WTC11 (cell line): ENCODE measurements at regions not wholly inside any gene's neighbourhood (a gene's known extent, or its start where the extent isn't known, plus 50 kb on each side); places are given as distances from the start of the nearest gene placed in this dataset.
A peak's percentile ranks its signal among the peaks of the same experiment; 100 is the strongest.

Experiments used
- ATAC-seq: fragments of 200-7000 bp; cut with Tn5 transposase; 2 replicates; pipeline ENCODE4 v1.10.0; 2021; ENCODE audit warnings: mild to moderate bottlenecking, moderate library complexity
- CTCF ChIA-PET: fragments of 300-600 bp; sonication (Branson Sonifier 250); formaldehyde crosslinking; loops from one replicate; lab custom pipeline; 2021; ENCODE audit warnings: antibody characterized with exemption; lab: Charles Lee
- POLR2A ChIA-PET: fragments of 350-600 bp; sonication (Branson Sonifier 250); formaldehyde crosslinking; loops from one replicate; lab custom pipeline; 2021; ENCODE audit warnings: antibody characterized with exemption; lab: Charles Lee
- DNase-seq: peaks from one replicate; pipeline ENCODE4 v3.0.0; 2021; ENCODE audit warnings: low spot score
- H3K27ac Mint-ChIP-seq: 2 replicates; pipeline ENCODE4 v1.8.0; 2021; ENCODE audit warnings: mixed read lengths
- H3K27me3 Mint-ChIP-seq: 2 replicates; pipeline ENCODE4 v1.8.0; 2021; ENCODE audit warnings: low read depth, mild to moderate bottlenecking, moderate library complexity, mixed read lengths
- H3K36me3 Mint-ChIP-seq: 2 replicates; pipeline ENCODE4 v1.8.0; 2021; ENCODE audit warnings: mixed read lengths
- H3K4me1 Mint-ChIP-seq: 2 replicates; pipeline ENCODE4 v1.8.0; 2022; ENCODE audit warnings: mixed read lengths
- H3K4me3 Mint-ChIP-seq: 2 replicates; pipeline ENCODE4 v1.8.0; 2021; ENCODE audit warnings: mild to moderate bottlenecking, moderate library complexity, mixed read lengths
- H3K9me3 Mint-ChIP-seq: 2 replicates; pipeline ENCODE4 v1.8.0; 2021; ENCODE audit warnings: mixed read lengths
- ATF2 ChIP-seq: sonication (generic); formaldehyde crosslinking; IDR thresholded peaks from 2 replicates; pipeline ENCODE4 v1.8.1; 2022; ENCODE audit warnings: low read depth, missing genetic modification reagents, borderline replicate concordance
- ATF6 ChIP-seq: sonication (generic); formaldehyde crosslinking; IDR thresholded peaks from 2 replicates; pipeline ENCODE4 v1.8.1; 2023; ENCODE audit warnings: mild to moderate bottlenecking, missing genetic modification reagents
- CTCF ChIP-seq: fragments of 200-600 bp; IDR thresholded peaks from 2 replicates; pipeline ENCODE4 v1.8.0; 2022; ENCODE audit warnings: antibody characterized with exemption
- FOXP4 ChIP-seq: sonication (generic); formaldehyde crosslinking; IDR thresholded peaks from 2 replicates; pipeline ENCODE4 v1.8.0; 2022; ENCODE audit warnings: mild to moderate bottlenecking, missing genetic modification reagents
- GABPB1 ChIP-seq: sonication (generic); formaldehyde crosslinking; IDR thresholded peaks from 2 replicates; pipeline ENCODE4 v1.8.1; 2023; ENCODE audit warnings: mild to moderate bottlenecking, missing genetic modification reagents
- HMGA2 ChIP-seq: fragments of 250-450 bp; sonication (Bioruptor Pico); IDR thresholded peaks from 2 replicates; pipeline ENCODE4 v1.4.0; 2021; ENCODE audit warnings: mild to moderate bottlenecking, moderate library complexity
- JUN ChIP-seq: sonication (generic); formaldehyde crosslinking; IDR thresholded peaks from 2 replicates; pipeline ENCODE4 v1.8.0; 2023; ENCODE audit warnings: mild to moderate bottlenecking, missing genetic modification reagents
- KAT7 ChIP-seq: sonication (generic); formaldehyde crosslinking; IDR thresholded peaks from 2 replicates; pipeline ENCODE4 v1.8.1; 2023; ENCODE audit warnings: missing genetic modification reagents, mild to moderate bottlenecking, borderline replicate concordance
- NR3C1 ChIP-seq: sonication (generic); formaldehyde crosslinking; conservative IDR thresholded peaks from 2 replicates; pipeline ENCODE4 v1.8.1; 2023; ENCODE audit warnings: low read depth, mild to moderate bottlenecking, missing genetic modification reagents
- PRRX2 ChIP-seq: fragments of 250-450 bp; sonication (Bioruptor Pico); IDR thresholded peaks from 2 replicates; pipeline ENCODE4 v1.8.0; 2021; ENCODE audit warnings: mild to moderate bottlenecking
- SMAD4 ChIP-seq: sonication (generic); formaldehyde crosslinking; IDR thresholded peaks from 2 replicates; pipeline ENCODE4 v1.8.0; 2022; ENCODE audit warnings: mild to moderate bottlenecking, missing genetic modification reagents
- SOX15 ChIP-seq: fragments of 250-450 bp; sonication (Bioruptor Pico); IDR thresholded peaks from 2 replicates; pipeline ENCODE4 v1.9.0; 2021; ENCODE audit warnings: mild to moderate bottlenecking
- TEAD4 ChIP-seq: sonication (generic); formaldehyde crosslinking; IDR thresholded peaks from 2 replicates; pipeline ENCODE4 v1.8.0; 2022; ENCODE audit warnings: mild to moderate bottlenecking, missing genetic modification reagents
- ZNF396 ChIP-seq: fragments of 250-450 bp; sonication (Bioruptor Pico); IDR thresholded peaks from 2 replicates; pipeline ENCODE4 v1.8.0; 2021; ENCODE audit warnings: mild to moderate bottlenecking, moderate library complexity, borderline replicate concordance
- ZNF416 ChIP-seq: fragments of 250-450 bp; sonication (Bioruptor Pico); IDR thresholded peaks from 2 replicates; pipeline ENCODE4 v1.9.0; 2021; ENCODE audit warnings: mild to moderate bottlenecking, inconsistent platforms
- TF ChIP-seq, protein P1 (sequence below): sonication (generic); formaldehyde crosslinking; IDR thresholded peaks from 2 replicates; pipeline ENCODE4 v1.8.0; 2022; ENCODE audit warnings: mild to moderate bottlenecking, missing genetic modification reagents
- TF ChIP-seq, protein P2 (sequence below): sonication (generic); formaldehyde crosslinking; IDR thresholded peaks from 2 replicates; pipeline ENCODE4 v1.8.0; 2023; ENCODE audit warnings: missing genetic modification reagents
- TF ChIP-seq, protein P3 (sequence below): sonication (generic); formaldehyde crosslinking; IDR thresholded peaks from 2 replicates; pipeline ENCODE4 v1.8.1; 2023; ENCODE audit warnings: mild to moderate bottlenecking, moderate library complexity, missing genetic modification reagents
- TF ChIP-seq, protein P4 (sequence below): sonication (generic); formaldehyde crosslinking; IDR thresholded peaks from 2 replicates; pipeline ENCODE4 v1.8.0; 2022; ENCODE audit warnings: mild to moderate bottlenecking, missing genetic modification reagents
- TF ChIP-seq, protein P5 (sequence below): sonication (generic); formaldehyde crosslinking; IDR thresholded peaks from 2 replicates; pipeline ENCODE4 v1.8.1; 2022; ENCODE audit warnings: missing genetic modification reagents, borderline replicate concordance

DNA sequence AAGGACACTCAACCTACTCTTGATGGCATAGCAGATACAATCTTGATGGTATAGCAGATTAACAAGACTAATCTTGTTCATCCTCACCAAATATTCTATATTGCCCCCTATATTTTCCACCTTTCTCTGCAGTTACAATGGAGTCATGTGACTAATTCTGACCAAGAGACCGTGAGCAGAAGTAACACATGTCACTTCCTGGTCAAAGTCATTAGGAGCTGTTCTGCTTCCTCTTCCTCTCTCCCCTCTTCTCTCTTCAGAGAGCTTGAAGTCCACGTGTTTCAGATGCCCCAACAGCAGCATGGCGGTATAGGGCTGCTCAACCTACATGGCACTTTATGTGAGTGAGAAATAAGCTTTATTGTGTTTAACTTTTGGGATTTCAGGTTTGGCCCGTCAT, 55.3 kb upstream of the ERCC4 start (continued):
- TF ChIP-seq, protein P1, sequence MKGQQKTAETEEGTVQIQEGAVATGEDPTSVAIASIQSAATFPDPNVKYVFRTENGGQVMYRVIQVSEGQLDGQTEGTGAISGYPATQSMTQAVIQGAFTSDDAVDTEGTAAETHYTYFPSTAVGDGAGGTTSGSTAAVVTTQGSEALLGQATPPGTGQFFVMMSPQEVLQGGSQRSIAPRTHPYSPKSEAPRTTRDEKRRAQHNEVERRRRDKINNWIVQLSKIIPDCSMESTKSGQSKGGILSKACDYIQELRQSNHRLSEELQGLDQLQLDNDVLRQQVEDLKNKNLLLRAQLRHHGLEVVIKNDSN, result no peak
- no peak for TF ChIP-seq ZNF396 (CRISPR knock-in tag)
- TF ChIP-seq, protein P2, sequence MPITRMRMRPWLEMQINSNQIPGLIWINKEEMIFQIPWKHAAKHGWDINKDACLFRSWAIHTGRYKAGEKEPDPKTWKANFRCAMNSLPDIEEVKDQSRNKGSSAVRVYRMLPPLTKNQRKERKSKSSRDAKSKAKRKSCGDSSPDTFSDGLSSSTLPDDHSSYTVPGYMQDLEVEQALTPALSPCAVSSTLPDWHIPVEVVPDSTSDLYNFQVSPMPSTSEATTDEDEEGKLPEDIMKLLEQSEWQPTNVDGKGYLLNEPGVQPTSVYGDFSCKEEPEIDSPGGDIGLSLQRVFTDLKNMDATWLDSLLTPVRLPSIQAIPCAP (CRISPR knock-in tag), result no peak
- TF ChIP-seq, protein P3, sequence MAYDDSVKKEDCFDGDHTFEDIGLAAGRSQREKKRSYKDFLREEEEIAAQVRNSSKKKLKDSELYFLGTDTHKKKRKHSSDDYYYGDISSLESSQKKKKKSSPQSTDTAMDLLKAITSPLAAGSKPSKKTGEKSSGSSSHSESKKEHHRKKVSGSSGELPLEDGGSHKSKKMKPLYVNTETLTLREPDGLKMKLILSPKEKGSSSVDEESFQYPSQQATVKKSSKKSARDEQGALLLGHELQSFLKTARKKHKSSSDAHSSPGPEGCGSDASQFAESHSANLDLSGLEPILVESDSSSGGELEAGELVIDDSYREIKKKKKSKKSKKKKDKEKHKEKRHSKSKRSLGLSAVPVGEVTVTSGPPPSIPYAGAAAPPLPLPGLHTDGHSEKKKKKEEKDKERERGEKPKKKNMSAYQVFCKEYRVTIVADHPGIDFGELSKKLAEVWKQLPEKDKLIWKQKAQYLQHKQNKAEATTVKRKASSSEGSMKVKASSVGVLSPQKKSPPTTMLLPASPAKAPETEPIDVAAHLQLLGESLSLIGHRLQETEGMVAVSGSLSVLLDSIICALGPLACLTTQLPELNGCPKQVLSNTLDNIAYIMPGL (CRISPR knock-in tag), result no peak
- no peak for TF ChIP-seq TEAD4 (CRISPR knock-in tag)
- TF ChIP-seq, all 79 proteins: peak for 0

- H3K4me3 Mint-ChIP-seq, result no peak overlapping the region
- H3K27ac Mint-ChIP-seq, result no peak overlapping the region
- DNase-seq (peak; percentile 85), ATAC-seq (peak; percentile 100)
- H3K27me3 Mint-ChIP-seq, result peaks cover 2% of the 10 kb centered on the region; the same call in 1 of the 2 replicates
- peaks cover 22% of the 10 kb centered on the region for H3K9me3 Mint-ChIP-seq
- POLR2A ChIA-PET, result interaction anchor here (0.6 to 0.9 kb wide), 2 partner anchors 39 to 662 kb away, joined by 3 read pairs; no protein-coding TSS in a partner anchor
- CTCF ChIA-PET, result interaction anchor here (0.6 to 2.3 kb wide), 28 partner anchors 8 to 1186 kb away, joined by 3 to 17 read pairs (median 4); partner anchors contain the start of gene ERCC4
- peaks cover 2% of the 10 kb centered on the region; the same call in 1 of the 2 replicates for H3K36me3 Mint-ChIP-seq
- no peaks in the 10 kb centered on the region for H3K4me1 Mint-ChIP-seq
- no peak for TF ChIP-seq ZNF396 (CRISPR knock-in tag)
- TF ChIP-seq KAT7 (CRISPR knock-in tag), result no peak
- TF ChIP-seq CTCF, result peak; percentile 56; the same call in 1 of the 2 replicates
- no peak for TF ChIP-seq ATF2 (CRISPR knock-in tag)
- TF ChIP-seq, protein P1, result no peak
- TF ChIP-seq HMGA2, result no peak
- no peak for TF ChIP-seq PRRX2 (CRISPR knock-in tag)
- no peak for TF ChIP-seq SOX15 (CRISPR knock-in tag)
- TF ChIP-seq, protein P4, sequence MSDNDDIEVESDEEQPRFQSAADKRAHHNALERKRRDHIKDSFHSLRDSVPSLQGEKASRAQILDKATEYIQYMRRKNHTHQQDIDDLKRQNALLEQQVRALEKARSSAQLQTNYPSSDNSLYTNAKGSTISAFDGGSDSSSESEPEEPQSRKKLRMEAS (CRISPR knock-in tag), result peak; percentile 55; the same call in 1 of the 2 replicates
- TF ChIP-seq JUN (CRISPR knock-in tag), result no peak
- TF ChIP-seq NR3C1 (CRISPR knock-in tag), result no peak
- no peak for TF ChIP-seq ATF6 (CRISPR knock-in tag)
- TF ChIP-seq, protein P5, sequence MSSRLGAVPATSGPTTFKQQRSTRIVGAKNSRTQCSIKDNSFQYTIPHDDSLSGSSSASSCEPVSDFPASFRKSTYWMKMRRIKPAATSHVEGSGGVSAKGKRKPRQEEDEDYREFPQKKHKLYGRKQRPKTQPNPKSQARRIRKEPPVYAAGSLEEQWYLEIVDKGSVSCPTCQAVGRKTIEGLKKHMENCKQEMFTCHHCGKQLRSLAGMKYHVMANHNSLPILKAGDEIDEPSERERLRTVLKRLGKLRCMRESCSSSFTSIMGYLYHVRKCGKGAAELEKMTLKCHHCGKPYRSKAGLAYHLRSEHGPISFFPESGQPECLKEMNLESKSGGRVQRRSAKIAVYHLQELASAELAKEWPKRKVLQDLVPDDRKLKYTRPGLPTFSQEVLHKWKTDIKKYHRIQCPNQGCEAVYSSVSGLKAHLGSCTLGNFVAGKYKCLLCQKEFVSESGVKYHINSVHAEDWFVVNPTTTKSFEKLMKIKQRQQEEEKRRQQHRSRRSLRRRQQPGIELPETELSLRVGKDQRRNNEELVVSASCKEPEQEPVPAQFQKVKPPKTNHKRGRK (CRISPR knock-in tag), result no peak
- no peak for TF ChIP-seq ZNF416
- TF ChIP-seq FOXP4 (CRISPR knock-in tag), result no peak
- TF ChIP-seq, protein P3 (CRISPR knock-in tag), result no peak
- TF ChIP-seq SMAD4 (CRISPR knock-in tag), result no peak
- peak; percentile 37; the same call in 1 of the 2 replicates for TF ChIP-seq GABPB1 (CRISPR knock-in tag)
Observed at GRCh38 chr16:13866073-13866472, 53.9 kb upstream of the ERCC4 start.
